ENCODE measurements at regions not wholly inside any gene's neighbourhood (a gene's known extent, or its start where the extent isn't known, plus 50 kb on each side); places are given as distances from the start of the nearest gene placed in this dataset.

GRCh38 chr6:21653323-21653722 lies 59.8 kb downstream of the SOX4 start:
- no peak for DNase-seq
- POLR2A ChIA-PET (ENCODE audit: unreplicated experiment) = no interaction called here
- H3K27ac ChIP-seq (ENCODE audit: insufficient read depth, low read length) = no peak overlapping the region

More at GRCh38 chr6:21653323-21653722, 59.8 kb downstream of the SOX4 start:
- H3K9me1 ChIP-seq (ENCODE audit: insufficient read depth, low read length) = no peaks in the 10 kb centered on the region
- no peak overlapping the region for H2BK15ac ChIP-seq (ENCODE audit: low read depth, low read length)
- H3K14ac ChIP-seq (replicated peaks; ENCODE audit: low read depth, low read length) = no peak overlapping the region
- no peak overlapping the region for H3K4me3 ChIP-seq (ENCODE audit: insufficient read depth, low read depth, low read length)
- in situ Hi-C loops (cut with MboI; ENCODE audit: low sequenced_read_pairs) (no loop called here), intact Hi-C loops (cut with micrococcal nuclease) (no loop called here), dilution Hi-C loops (cut with HindIII; ENCODE audit: low sequenced_read_pairs, unreplicated experiment) (no loop called here)
- no peak overlapping the region for H3K4me2 ChIP-seq (ENCODE audit: low read depth, low read length)
- H3K23ac ChIP-seq (ENCODE audit: low read depth, low read length) = no peak overlapping the region
- H4K5ac ChIP-seq (ENCODE audit: low read depth, low read length) = no peak overlapping the region
- H3K79me1 ChIP-seq (ENCODE audit: low read depth in 1 of 2, low read length in 2 of 2) = no peaks in the 10 kb centered on the region
- no peak overlapping the region for H2AK9ac ChIP-seq (replicated peaks; ENCODE audit: low read depth, low read length, poor library complexity)
- 33% methylated on average over 2 of the region's 4 CpGs; no CpG with 5 or more reads in 1 of the 2 experiments for WGBS, 2 experiments (ENCODE audit: extremely low coverage in 2 of 2, insufficient read length in 1 of 2)
- H3K4me1 ChIP-seq (ENCODE audit: control insufficient read depth, insufficient read depth, low read length) = no peaks in the 10 kb centered on the region
- H2AK5ac ChIP-seq (ENCODE audit: low read depth, low read length) = no peak overlapping the region
- no peak overlapping the region for H2BK5ac ChIP-seq (ENCODE audit: low read depth, low read length, poor library complexity, severe bottlenecking)
- no peak overlapping the region for H2BK120ac ChIP-seq (ENCODE audit: low read depth, low read length)
- H4K20me1 ChIP-seq (ENCODE audit: insufficient read depth, low read length) = no peaks in the 10 kb centered on the region
- BruUV-seq (replicated peaks) = no TSS peak
- no peak for ATAC-seq (ENCODE audit: low read depth)
- H4K91ac ChIP-seq (ENCODE audit: insufficient read depth, low read depth, low read length) = no peak overlapping the region
- H2AFZ ChIP-seq (replicated peaks; ENCODE audit: low read length, poor library complexity) = no peak overlapping the region
- no peak overlapping the region for H3K18ac ChIP-seq (ENCODE audit: low read depth, low read length)
- TF ChIP-seq MAFK (IDR thresholded peaks at IDR 0.05; ENCODE audit: low read depth, low read length) (no peak), CTCF (conservative IDR thresholded peaks at IDR 0.05; ENCODE audit: low read depth, low read length) (no peak), SMC3 (IDR thresholded peaks at IDR 0.05; ENCODE audit: low read depth, low read length) (no peak), CEBPB (IDR thresholded peaks at IDR 0.05; ENCODE audit: low read depth, low read length) (no peak), MAZ (IDR thresholded peaks at IDR 0.05; ENCODE audit: borderline replicate concordance, low read depth, low read length) (no peak), BHLHE40 (IDR thresholded peaks at IDR 0.05; ENCODE audit: low read depth, low read length) (no peak), CHD1 (IDR thresholded peaks at IDR 0.05; ENCODE audit: low read depth, low read length) (no peak), RAD21 (IDR thresholded peaks at IDR 0.05; ENCODE audit: low read length) (no peak), ELK1 (IDR thresholded peaks at IDR 0.05; ENCODE audit: borderline replicate concordance, low read depth, low read length) (no peak), RCOR1 (IDR thresholded peaks at IDR 0.05; ENCODE audit: insufficient replicate concordance, low read length) (no peak), FOS (IDR thresholded peaks at IDR 0.05; ENCODE audit: low read depth, low read length) (no peak), POLR2A (IDR thresholded peaks at IDR 0.05; ENCODE audit: low read depth, low read length) (no peak), RFX5 (IDR thresholded peaks at IDR 0.05; ENCODE audit: low read depth, low read length) (no peak), MXI1 (IDR thresholded peaks at IDR 0.05; ENCODE audit: borderline replicate concordance, low read depth, low read length) (no peak)
- TF ChIP-seq, protein P1, sequence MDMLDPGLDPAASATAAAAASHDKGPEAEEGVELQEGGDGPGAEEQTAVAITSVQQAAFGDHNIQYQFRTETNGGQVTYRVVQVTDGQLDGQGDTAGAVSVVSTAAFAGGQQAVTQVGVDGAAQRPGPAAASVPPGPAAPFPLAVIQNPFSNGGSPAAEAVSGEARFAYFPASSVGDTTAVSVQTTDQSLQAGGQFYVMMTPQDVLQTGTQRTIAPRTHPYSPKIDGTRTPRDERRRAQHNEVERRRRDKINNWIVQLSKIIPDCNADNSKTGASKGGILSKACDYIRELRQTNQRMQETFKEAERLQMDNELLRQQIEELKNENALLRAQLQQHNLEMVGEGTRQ (IDR thresholded peaks at IDR 0.05; ENCODE audit: low read depth, low read length) = no peak
- H3K4ac ChIP-seq (ENCODE audit: low read depth, low read length) = no peak overlapping the region
- H3K9ac ChIP-seq (ENCODE audit: low read depth, low read length) = no peak overlapping the region
- H3K27me3 ChIP-seq (ENCODE audit: control insufficient read depth, insufficient read depth, low read length) = no peaks in the 10 kb centered on the region
- CTCF ChIA-PET = no interaction called here
- no peaks in the 10 kb centered on the region for H3K36me3 ChIP-seq (ENCODE audit: control insufficient read depth, insufficient read depth, low read length)
- no peak overlapping the region for H4K8ac ChIP-seq (ENCODE audit: low read depth in 2 of 2, low read length in 2 of 2)
- no peak overlapping the region for H2BK20ac ChIP-seq (ENCODE audit: low read depth, low read length)
- no peaks in the 10 kb centered on the region for H3K9me3 ChIP-seq (ENCODE audit: control insufficient read depth, insufficient read depth, low read length)
- no peak overlapping the region for H3K56ac ChIP-seq (ENCODE audit: extremely low read depth, insufficient read depth, low read length)
